NT2/D1 (cell line): ENCODE measurements at regions not wholly inside any gene's neighbourhood (a gene's known extent, or its start where the extent isn't known, plus 50 kb on each side); places are given as distances from the start of the nearest gene placed in this dataset.

Experiments
- SUZ12 ChIP-seq: IDR thresholded peaks from 2 replicates; pipeline ENCODE4 v1.6.1; 2011; ENCODE audit not compliant: insufficient read length, insufficient read depth; ENCODE audit errors: extremely low read depth
- YY1 ChIP-seq: IDR thresholded peaks from 2 replicates; pipeline ENCODE4 v1.6.1; 2011; ENCODE audit not compliant: insufficient read length, insufficient read depth
- ZNF274 ChIP-seq: IDR thresholded peaks from 2 replicates; pipeline ENCODE4 v1.6.1; 2011; ENCODE audit warnings: mild to moderate bottlenecking, low read depth, low read length

DNA sequence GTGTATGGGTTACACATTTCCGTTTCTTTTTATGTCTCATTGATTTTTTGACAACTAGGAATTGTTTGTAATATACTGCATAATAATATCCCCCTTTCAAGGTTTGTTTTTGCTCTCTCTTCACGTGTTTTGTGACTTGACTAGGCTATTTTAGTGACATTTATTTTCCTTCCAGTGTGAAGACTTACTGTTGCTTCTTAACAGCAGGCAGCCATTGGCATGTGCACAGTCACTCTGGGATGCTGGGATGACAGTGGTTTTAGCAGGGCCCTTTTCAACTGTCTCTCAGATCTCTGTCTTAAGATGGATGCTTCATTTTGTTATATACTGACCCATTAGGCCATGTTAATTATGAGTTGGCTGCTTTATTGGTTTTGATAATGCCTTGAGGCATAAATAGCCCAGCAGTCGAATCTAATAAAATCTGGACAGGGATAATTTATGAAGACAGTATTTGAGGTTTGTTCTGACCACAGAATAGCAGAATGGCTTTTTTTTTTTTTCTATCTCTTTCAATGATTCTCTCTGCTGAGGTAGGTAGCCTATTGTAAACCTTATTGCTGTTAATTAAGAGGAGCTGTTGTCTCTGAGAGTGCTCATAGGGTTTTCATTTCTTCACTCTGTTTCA is 536.0 kb downstream of the GABRG2 start:
- TF ChIP-seq SUZ12 (no peak), YY1 (no peak), ZNF274 (no peak)
